SK-N-SH (cell line): ENCODE measurements at regions not wholly inside any gene's neighbourhood (a gene's known extent, or its start where the extent isn't known, plus 50 kb on each side); places are given as distances from the start of the nearest gene placed in this dataset.

Source experiments
- FOXJ3 ChIP-seq: sonication (generic); formaldehyde crosslinking; IDR thresholded peaks from 2 replicates; pipeline ENCODE4 v1.5.1; 2020; ENCODE audit warnings: mild to moderate bottlenecking, missing genetic modification reagents
- FOXM1 ChIP-seq: IDR thresholded peaks from 2 replicates; pipeline ENCODE4 v1.4.0; 2012; ENCODE audit warnings: low read depth, mild to moderate bottlenecking
- GABPA ChIP-seq: IDR thresholded peaks from 2 replicates; pipeline ENCODE4 v1.4.0; 2012; ENCODE audit warnings: low read depth, mild to moderate bottlenecking
- MEF2A ChIP-seq: IDR thresholded peaks from 2 replicates; pipeline ENCODE4 v1.4.0; 2012; ENCODE audit warnings: low read depth, borderline replicate concordance
- MXI1 ChIP-seq: IDR thresholded peaks from 2 replicates; pipeline ENCODE4 v1.6.1; 2012; ENCODE audit warnings: mild to moderate bottlenecking, low read depth, low read length, improper control_type of control experiment
- NFIC ChIP-seq: IDR thresholded peaks from 2 replicates; pipeline ENCODE4 v1.4.0; 2012; ENCODE audit warnings: borderline replicate concordance
- POLR2AphosphoS5 ChIP-seq: IDR thresholded peaks from 2 replicates; pipeline ENCODE4 v1.6.1; 2012; ENCODE audit warnings: low read depth, low read length
- RXRA ChIP-seq: IDR thresholded peaks from 2 replicates; pipeline ENCODE4 v1.4.0; 2012; ENCODE audit warnings: low read depth, mild to moderate bottlenecking, borderline replicate concordance
- SMC3 ChIP-seq: IDR thresholded peaks from 2 replicates; pipeline ENCODE4 v1.6.1; 2012; ENCODE audit warnings: low read depth, low read length, improper control_type of control experiment
- TF ChIP-seq, protein P1 (sequence below): IDR thresholded peaks from 2 replicates; pipeline ENCODE4 v1.4.0; 2012; ENCODE audit warnings: low read depth
- TF ChIP-seq, protein P2 (sequence below): fragments of 150-350 bp; IDR thresholded peaks from 2 replicates; pipeline ENCODE4 v1.6.1; 2017; ENCODE audit warnings: antibody characterized with exemption, low read length, low read depth, borderline replicate concordance
- TF ChIP-seq, protein P3 (sequence below): IDR thresholded peaks from 2 replicates; pipeline ENCODE4 v1.6.1; 2012; ENCODE audit warnings: mild to moderate bottlenecking, low read depth, low read length, moderate library complexity
- TF ChIP-seq, protein P4 (sequence below): fragments of 200-600 bp; sonication (generic); IDR thresholded peaks from 2 replicates; pipeline ENCODE4 v1.6.1; 2017; ENCODE audit warnings: antibody characterized with exemption, mild to moderate bottlenecking, moderate library complexity

DNA sequence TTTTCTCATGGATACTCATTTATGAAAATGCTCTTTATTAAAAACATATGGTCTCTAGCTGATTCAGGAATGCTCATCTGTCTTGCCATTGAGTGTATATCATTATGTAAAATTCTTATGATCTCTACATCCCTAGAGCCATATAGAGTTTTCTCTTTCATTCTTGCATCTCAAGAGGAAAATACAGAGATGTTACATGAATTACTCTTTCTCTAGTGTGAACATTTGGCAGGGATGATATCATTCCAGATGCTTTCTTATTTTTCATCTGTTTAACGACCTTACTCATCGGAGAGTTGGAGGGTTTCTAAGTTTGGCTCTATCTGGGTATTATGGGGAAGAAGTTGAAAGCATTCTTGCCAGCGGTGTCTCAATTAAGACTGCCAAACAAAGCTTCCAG, 202.9 kb upstream of the SLC7A11 start:
- TF ChIP-seq, protein P1, sequence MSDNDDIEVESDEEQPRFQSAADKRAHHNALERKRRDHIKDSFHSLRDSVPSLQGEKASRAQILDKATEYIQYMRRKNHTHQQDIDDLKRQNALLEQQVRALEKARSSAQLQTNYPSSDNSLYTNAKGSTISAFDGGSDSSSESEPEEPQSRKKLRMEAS, result no peak
- TF ChIP-seq, protein P2, sequence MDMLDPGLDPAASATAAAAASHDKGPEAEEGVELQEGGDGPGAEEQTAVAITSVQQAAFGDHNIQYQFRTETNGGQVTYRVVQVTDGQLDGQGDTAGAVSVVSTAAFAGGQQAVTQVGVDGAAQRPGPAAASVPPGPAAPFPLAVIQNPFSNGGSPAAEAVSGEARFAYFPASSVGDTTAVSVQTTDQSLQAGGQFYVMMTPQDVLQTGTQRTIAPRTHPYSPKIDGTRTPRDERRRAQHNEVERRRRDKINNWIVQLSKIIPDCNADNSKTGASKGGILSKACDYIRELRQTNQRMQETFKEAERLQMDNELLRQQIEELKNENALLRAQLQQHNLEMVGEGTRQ, result no peak
- TF ChIP-seq MXI1 (no peak), FOXM1 (no peak), NFIC (peak; percentile 26; the same call in 1 of the 2 replicates), FOXJ3 (CRISPR knock-in tag) (no peak), GABPA (no peak), POLR2AphosphoS5 (no peak), MEF2A (no peak), SMC3 (no peak), RXRA (no peak)
- TF ChIP-seq, protein P3, sequence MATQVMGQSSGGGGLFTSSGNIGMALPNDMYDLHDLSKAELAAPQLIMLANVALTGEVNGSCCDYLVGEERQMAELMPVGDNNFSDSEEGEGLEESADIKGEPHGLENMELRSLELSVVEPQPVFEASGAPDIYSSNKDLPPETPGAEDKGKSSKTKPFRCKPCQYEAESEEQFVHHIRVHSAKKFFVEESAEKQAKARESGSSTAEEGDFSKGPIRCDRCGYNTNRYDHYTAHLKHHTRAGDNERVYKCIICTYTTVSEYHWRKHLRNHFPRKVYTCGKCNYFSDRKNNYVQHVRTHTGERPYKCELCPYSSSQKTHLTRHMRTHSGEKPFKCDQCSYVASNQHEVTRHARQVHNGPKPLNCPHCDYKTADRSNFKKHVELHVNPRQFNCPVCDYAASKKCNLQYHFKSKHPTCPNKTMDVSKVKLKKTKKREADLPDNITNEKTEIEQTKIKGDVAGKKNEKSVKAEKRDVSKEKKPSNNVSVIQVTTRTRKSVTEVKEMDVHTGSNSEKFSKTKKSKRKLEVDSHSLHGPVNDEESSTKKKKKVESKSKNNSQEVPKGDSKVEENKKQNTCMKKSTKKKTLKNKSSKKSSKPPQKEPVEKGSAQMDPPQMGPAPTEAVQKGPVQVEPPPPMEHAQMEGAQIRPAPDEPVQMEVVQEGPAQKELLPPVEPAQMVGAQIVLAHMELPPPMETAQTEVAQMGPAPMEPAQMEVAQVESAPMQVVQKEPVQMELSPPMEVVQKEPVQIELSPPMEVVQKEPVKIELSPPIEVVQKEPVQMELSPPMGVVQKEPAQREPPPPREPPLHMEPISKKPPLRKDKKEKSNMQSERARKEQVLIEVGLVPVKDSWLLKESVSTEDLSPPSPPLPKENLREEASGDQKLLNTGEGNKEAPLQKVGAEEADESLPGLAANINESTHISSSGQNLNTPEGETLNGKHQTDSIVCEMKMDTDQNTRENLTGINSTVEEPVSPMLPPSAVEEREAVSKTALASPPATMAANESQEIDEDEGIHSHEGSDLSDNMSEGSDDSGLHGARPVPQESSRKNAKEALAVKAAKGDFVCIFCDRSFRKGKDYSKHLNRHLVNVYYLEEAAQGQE, result no peak
- TF ChIP-seq, protein P4, sequence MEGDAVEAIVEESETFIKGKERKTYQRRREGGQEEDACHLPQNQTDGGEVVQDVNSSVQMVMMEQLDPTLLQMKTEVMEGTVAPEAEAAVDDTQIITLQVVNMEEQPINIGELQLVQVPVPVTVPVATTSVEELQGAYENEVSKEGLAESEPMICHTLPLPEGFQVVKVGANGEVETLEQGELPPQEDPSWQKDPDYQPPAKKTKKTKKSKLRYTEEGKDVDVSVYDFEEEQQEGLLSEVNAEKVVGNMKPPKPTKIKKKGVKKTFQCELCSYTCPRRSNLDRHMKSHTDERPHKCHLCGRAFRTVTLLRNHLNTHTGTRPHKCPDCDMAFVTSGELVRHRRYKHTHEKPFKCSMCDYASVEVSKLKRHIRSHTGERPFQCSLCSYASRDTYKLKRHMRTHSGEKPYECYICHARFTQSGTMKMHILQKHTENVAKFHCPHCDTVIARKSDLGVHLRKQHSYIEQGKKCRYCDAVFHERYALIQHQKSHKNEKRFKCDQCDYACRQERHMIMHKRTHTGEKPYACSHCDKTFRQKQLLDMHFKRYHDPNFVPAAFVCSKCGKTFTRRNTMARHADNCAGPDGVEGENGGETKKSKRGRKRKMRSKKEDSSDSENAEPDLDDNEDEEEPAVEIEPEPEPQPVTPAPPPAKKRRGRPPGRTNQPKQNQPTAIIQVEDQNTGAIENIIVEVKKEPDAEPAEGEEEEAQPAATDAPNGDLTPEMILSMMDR, result no peak
